Naive B cell (primary cell): ENCODE measurements at regions not wholly inside any gene's neighbourhood (a gene's known extent, or its start where the extent isn't known, plus 50 kb on each side); places are given as distances from the start of the nearest gene placed in this dataset.

Experiments
- ATAC-seq, 2 donors: fragments of 150-1000 bp; cut with Tn5 transposase; 2 replicates each; pipeline ENCODE4 v1.10.0; 2021; ENCODE audit warnings: low read depth in 2 of 2, mild to moderate bottlenecking in 2 of 2, moderate library complexity in 2 of 2
- DNase-seq: peaks from one replicate; pipeline ENCODE4 v3.0.0; 2022
- H3K27ac Mint-ChIP-seq, 6 donors: one replicate each; pipeline ENCODE4 v1.8.0; 2020 to 2022; ENCODE audit warnings: mild to moderate bottlenecking in 6 of 6, mixed read lengths in 6 of 6, moderate library complexity in 5 of 6, inconsistent platforms in 2 of 6
- H3K27me3 Mint-ChIP-seq, 3 donors: one replicate each; pipeline ENCODE4 v1.8.0; 2021 to 2022; ENCODE audit warnings: mixed read lengths in 3 of 3, mild to moderate bottlenecking in 1 of 3
- H3K36me3 Mint-ChIP-seq, 2 donors: one replicate each; pipeline ENCODE4 v1.8.0; 2020 to 2022; ENCODE audit warnings: mixed read lengths in 2 of 2, inconsistent platforms in 1 of 2, mild to moderate bottlenecking in 1 of 2
- H3K4me1 Mint-ChIP-seq, 3 donors: one replicate each; pipeline ENCODE4 v1.8.0; 2020 to 2022; ENCODE audit warnings: mixed read lengths in 3 of 3, inconsistent platforms in 1 of 3, mild to moderate bottlenecking in 1 of 3, moderate library complexity in 1 of 3
- H3K4me3 Mint-ChIP-seq, 8 donors: one replicate each; pipeline ENCODE4 v1.8.0; 2020 to 2022; ENCODE audit warnings: mild to moderate bottlenecking in 8 of 8, mixed read lengths in 8 of 8, moderate library complexity in 8 of 8, inconsistent platforms in 2 of 8
- H3K9me3 Mint-ChIP-seq, 7 donors: one replicate each; pipeline ENCODE4 v1.8.0; 2020 to 2022; ENCODE audit warnings: mixed read lengths in 7 of 7, mild to moderate bottlenecking in 5 of 7, inconsistent platforms in 2 of 7, moderate library complexity in 1 of 7

DNA sequence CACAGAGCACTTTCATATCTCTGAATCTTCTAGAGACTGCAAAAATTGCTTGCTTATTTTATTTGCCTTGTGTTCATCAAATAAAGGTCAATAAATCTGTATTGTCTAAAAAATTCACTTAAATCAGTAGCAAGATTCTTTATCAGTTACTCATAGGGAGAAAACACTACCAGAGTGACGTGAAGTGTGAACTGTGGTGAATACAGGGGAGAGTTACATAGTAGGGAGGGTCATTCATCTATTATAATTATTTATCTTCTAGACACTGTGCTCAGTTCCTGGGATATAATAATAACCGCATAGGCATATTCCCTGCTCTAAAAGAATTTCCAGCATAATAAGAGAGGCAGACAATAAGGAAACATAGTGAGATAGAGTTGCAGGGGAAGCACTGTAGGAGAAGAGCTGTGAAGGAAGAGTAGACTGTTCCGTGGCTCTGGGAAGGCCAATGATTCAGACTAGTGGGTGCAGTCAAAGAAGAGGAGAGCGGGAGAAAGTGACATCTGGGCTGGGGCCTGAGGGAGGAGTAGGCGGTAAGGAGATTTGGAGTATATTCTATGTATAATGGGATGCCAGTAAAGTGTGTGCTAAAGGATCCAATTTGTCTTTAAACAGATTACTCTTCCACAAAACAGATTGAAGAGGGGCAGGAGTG, 84.0 kb upstream of the TDRD3 start:
- Mint-ChIP-seq H3K9me3 (no peaks in the 10 kb centered on the region), H3K36me3 (no peaks in the 10 kb centered on the region), H3K27ac (no peak overlapping the region), H3K27me3 (peaks cover 8 to 17% (median 14%) of the 10 kb centered on the region in 3 donors), H3K4me3 (no peak overlapping the region), H3K4me1 (peaks cover 0 to 5% (median 0%) of the 10 kb centered on the region in 3 donors)
- no peak for ATAC-seq
- no peak for DNase-seq

DNA sequence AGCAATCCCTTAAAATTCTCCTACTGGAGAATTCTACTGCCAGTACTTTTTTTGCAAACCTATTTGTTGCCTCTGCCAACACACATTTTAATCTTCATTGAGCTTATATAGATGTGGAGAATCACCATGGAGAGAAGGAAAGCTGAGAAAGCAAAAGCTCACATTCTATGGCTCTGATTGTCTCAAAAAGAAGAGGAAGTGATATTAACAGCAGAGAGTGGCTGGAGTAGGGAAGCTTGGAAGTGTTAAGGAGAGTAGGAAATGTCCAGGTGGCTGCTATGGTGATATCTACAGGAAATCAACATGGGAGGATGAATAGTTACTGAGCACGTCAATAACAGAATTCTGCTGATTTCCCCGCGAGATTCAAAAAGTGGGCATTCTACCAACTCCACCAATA, 78.8 kb upstream of the TDRD3 start:
- no peaks in the 10 kb centered on the region for H3K4me1 Mint-ChIP-seq
- H3K4me3 Mint-ChIP-seq = no peak overlapping the region
- no peak overlapping the region for H3K27ac Mint-ChIP-seq
- no peak for ATAC-seq
- H3K36me3 Mint-ChIP-seq = no peaks in the 10 kb centered on the region
- peaks cover 0 to 4% (median 0%) of the 10 kb centered on the region in 7 donors for H3K9me3 Mint-ChIP-seq
- H3K27me3 Mint-ChIP-seq = peaks cover 6 to 14% (median 8%) of the 10 kb centered on the region in 3 donors
- no peak for DNase-seq

DNA sequence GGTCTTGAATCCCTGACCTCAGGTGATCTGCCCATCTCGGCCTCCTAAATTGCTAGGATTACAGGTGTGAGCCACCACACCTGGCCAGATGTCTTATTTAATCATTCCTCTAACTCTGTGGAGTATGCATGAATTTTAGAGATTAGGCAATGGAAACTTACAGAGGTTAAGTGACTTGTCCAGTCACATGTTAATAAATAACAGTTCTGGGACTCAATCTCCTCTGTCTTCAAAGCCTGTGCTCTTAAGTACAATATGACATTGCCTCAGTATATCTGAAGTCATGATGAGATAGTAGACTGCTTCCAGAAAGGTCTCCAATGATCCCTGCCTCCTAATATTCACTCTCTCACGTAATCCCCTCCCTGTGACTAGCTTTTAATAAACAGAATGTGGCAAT, 72.9 kb upstream of the TDRD3 start:
- Mint-ChIP-seq H3K27ac (no peak overlapping the region), H3K36me3 (no peaks in the 10 kb centered on the region), H3K4me3 (no peak overlapping the region), H3K27me3 (peaks cover 0 to 6% (median 0%) of the 10 kb centered on the region in 3 donors), H3K4me1 (peaks cover 0 to 5% (median 0%) of the 10 kb centered on the region in 3 donors), H3K9me3 (peaks cover 0 to 4% (median 0%) of the 10 kb centered on the region in 7 donors)
- DNase-seq = no peak
- ATAC-seq = no peak

DNA sequence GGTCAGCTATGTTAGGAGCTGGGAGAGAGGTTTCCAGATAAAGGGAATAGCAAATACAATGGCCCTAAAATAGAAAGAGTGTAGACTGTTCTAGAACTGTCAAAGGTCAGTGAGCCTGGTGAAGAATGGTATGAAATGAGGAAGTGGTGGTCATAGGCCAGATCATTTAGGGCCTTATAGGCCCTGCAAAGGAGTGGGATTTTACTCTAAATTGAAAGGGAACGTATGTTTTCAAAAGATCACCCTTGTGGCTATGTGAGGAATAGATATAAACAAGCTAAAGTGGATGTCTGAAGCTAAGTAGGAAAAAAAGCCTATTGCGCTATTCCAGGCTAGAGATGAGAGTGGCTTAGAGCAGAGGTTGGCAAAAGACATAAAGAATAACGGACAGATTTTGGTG, 70.7 kb upstream of the TDRD3 start:
- Mint-ChIP-seq H3K27ac (no peak overlapping the region), H3K36me3 (no peaks in the 10 kb centered on the region), H3K4me3 (no peak overlapping the region), H3K27me3 (peaks cover 0 to 4% (median 2%) of the 10 kb centered on the region in 3 donors), H3K4me1 (peaks cover 0 to 5% (median 0%) of the 10 kb centered on the region in 3 donors), H3K9me3 (peaks cover 0 to under 1% (median 0%) of the 10 kb centered on the region in 7 donors)
- DNase-seq = no peak
- no peak for ATAC-seq

DNA sequence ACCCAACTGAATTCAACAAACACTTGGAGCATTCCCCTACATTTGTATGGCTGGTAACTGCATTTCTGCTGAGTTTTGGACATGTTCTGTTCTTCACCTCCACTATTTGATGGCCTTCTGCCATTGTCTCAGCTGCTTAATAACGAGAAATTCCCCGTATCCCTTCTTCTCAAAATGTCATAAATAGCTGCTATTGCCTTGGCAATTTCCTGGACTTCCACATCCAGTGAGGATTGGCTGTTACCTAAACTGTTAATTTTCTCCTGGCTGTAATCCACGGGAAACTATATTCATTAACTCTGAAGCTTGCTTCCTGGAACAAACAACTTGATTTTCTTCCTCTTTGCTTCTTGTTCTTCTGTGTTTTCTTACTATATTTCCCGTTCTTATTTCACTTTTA, 69.5 kb upstream of the TDRD3 start:
- Mint-ChIP-seq H3K9me3 (peaks cover 0 to under 1% (median 0%) of the 10 kb centered on the region in 7 donors), H3K27me3 (peaks cover 0 to 13% (median 10%) of the 10 kb centered on the region in 3 donors), H3K27ac (no peak overlapping the region), H3K4me3 (no peak overlapping the region), H3K36me3 (no peaks in the 10 kb centered on the region), H3K4me1 (peaks cover 0 to 5% (median 0%) of the 10 kb centered on the region in 3 donors)
- ATAC-seq = no peak
- no peak for DNase-seq

DNA sequence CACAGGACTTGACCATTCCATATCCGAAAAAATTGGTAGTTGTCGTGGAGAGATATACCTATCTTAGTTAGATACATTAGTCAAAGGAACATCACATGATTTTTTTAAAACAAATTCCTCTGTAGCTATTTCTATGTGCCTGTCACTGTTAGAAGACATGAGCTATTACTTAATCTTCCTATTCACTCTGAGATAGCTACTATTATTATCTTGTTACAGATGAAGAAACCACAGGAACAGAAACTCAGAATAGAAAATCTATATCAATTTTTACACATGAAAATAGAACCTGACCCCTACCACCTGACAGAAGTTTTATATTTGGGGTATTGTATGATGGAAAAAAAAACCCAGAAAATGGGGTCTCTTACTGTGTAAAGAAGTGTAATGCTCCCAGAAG, 68.9 kb upstream of the TDRD3 start:
- DNase-seq (no peak), ATAC-seq (no peak)
- Mint-ChIP-seq H3K27me3 (peaks cover 0 to 13% (median 11%) of the 10 kb centered on the region in 3 donors), H3K4me1 (peaks cover 0 to 5% (median 0%) of the 10 kb centered on the region in 3 donors), H3K4me3 (no peak overlapping the region), H3K27ac (no peak overlapping the region), H3K9me3 (peaks cover 0 to 6% (median 0%) of the 10 kb centered on the region in 7 donors), H3K36me3 (no peaks in the 10 kb centered on the region)

DNA sequence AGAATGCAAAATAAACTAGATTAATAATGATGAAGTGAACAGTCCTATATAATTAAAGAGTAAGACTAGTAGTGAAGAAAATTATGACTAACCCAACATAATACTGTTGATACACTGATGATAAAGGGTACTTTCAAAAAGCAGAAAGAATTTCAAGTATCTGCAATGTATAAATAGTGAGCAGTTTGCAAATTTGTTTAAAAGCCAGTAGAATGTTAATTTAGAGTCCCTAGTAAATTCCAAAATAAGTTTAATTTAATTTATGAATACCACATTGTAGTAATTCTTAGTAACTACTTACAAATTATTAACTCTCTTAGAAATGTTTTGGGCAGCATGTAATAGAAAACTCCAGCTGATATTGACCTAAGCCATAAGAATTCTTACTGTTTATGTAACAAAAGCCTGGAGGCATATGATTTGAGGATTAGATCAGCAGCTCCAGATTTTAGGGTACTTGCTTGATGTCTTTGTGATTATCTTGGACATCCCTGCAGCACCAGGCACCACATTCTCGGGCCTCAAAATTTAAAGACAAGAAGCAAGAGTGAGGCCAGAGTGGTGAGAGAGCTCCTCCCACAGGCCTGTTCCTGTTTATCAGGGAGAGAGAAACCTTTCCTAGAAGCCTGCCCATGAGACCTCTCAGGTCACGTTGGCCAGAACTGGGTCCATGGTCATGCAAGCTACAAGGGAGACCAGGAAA, 67.6 kb upstream of the TDRD3 start:
- H3K4me3 Mint-ChIP-seq = no peak overlapping the region
- no peak for DNase-seq
- H3K9me3 Mint-ChIP-seq = peaks cover 0 to 14% (median 4%) of the 10 kb centered on the region in 7 donors
- no peak for ATAC-seq
- peaks cover 0 to 16% (median 13%) of the 10 kb centered on the region in 3 donors for H3K27me3 Mint-ChIP-seq
- peaks cover 0 to 5% (median 0%) of the 10 kb centered on the region in 3 donors for H3K4me1 Mint-ChIP-seq
- H3K27ac Mint-ChIP-seq = no peak overlapping the region
- no peaks in the 10 kb centered on the region for H3K36me3 Mint-ChIP-seq

DNA sequence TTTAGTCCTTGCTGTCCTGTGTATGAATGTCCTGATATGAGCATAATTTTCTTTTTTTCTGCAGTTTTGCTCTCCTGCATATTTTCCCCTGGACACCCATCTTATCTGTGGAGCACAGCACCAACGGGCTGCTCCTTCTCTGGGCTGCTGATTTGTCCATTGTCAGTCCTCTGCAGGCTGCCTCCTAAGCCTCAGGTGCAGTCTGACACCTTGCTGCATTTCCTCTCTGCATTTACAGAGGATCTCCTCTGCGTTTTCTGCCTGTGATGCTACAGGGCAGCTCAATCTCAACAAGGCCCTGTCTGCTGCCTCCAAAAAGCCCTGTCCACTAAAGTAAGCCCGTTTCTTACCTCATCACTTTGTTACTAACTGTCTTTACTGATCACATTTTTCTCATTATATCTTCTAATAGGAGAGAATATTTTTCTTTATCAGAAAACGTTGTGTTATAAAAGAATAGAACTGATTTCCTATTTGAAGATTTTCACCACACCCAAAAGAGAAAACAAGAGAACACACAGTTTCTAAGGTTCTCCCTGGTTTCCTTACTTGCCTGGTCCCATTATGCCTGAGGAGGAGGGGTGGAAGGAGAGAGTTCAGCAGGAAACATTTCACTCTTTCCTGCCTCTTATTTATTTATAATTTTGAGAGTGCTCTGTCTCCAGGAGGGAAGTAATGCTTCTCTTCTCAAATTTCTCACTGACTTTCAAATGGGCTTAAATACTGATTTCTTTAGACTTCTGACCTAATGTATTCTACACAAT, 65.6 kb upstream of the TDRD3 start:
- no peak overlapping the region for H3K4me3 Mint-ChIP-seq
- no peaks in the 10 kb centered on the region for H3K36me3 Mint-ChIP-seq
- H3K9me3 Mint-ChIP-seq = peaks cover 0 to 14% (median 4%) of the 10 kb centered on the region in 7 donors
- no peak for DNase-seq
- H3K27ac Mint-ChIP-seq = no peak overlapping the region
- ATAC-seq = no peak
- H3K27me3 Mint-ChIP-seq = peaks cover 5 to 16% (median 13%) of the 10 kb centered on the region in 3 donors
- H3K4me1 Mint-ChIP-seq = peaks cover 0 to 5% (median 0%) of the 10 kb centered on the region in 3 donors

DNA sequence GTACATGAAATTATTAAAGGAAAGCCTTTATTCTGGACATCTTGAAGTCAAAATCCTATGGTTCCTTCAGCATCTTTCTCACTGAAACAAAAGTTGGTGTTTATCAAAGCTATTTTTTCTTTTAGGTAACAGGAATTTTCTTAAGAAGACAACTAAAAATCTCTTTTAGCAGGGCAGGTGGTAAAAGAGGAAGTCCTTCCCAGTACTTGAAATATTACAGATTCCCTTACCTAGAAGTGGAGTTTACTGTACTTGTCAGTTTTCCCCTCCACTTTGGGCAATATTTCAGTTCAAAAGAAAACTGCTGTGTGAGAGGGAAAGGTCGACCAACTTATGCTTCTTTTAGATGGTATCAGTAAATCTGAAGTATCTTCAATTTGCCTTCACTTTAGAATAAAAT, 64.3 kb upstream of the TDRD3 start:
- H3K4me3 Mint-ChIP-seq = no peak overlapping the region

DNA sequence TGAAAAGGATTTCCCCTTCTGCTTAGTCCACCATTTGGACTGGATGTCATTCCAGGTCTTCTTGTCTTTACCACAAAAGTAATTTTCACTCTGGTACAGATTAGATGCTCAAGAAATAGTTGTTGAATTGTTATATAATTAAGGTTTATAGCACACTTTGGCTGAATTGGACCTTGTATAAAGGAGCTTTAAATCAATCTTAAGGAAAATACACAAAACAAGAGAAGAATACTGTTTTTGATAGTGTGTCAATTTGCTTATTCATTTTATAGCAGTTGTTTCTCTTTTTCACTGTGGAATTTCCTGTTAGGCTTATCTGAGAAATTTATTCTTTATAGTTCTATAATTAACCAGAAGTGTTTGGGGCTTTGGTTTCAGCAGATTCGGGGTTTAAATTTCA, 62.7 kb upstream of the TDRD3 start:
- Mint-ChIP-seq H3K4me1 (no peaks in the 10 kb centered on the region), H3K4me3 (no peak overlapping the region), H3K27me3 (peaks cover 18 to 19% (median 19%) of the 10 kb centered on the region in 3 donors), H3K36me3 (no peaks in the 10 kb centered on the region), H3K9me3 (peaks cover 0 to 14% (median 4%) of the 10 kb centered on the region in 7 donors), H3K27ac (no peak overlapping the region)
- DNase-seq (no peak), ATAC-seq (no peak)

More for the DNA sequence above, 64.3 kb upstream of the TDRD3 start:
- DNase-seq (no peak), ATAC-seq (no peak)
- H3K9me3 Mint-ChIP-seq = peaks cover 0 to 14% (median 4%) of the 10 kb centered on the region in 7 donors
- H3K36me3 Mint-ChIP-seq = no peaks in the 10 kb centered on the region
- H3K27me3 Mint-ChIP-seq = peaks cover 11 to 16% (median 13%) of the 10 kb centered on the region in 3 donors
- H3K4me1 Mint-ChIP-seq = peaks cover 0 to 4% (median 0%) of the 10 kb centered on the region in 3 donors
- no peak overlapping the region for H3K27ac Mint-ChIP-seq

DNA sequence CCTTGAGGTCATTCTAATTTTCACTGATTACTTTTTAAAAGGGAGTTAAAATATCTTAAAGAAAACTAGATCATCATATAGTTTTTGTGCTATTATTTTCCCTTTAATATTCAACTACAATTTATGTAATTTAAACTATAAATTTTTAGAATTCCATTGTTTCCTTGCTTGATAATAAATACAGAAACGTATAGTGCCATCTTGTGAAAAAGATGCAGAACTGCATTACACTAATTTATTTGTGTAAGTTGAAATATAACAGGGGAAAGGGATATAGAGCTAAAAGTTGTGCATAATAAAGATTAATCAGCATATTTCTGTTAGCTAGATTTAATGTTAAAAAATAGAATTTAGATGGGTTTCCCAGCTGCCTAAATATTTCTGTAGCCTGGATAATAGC, 61.5 kb upstream of the TDRD3 start:
- Mint-ChIP-seq H3K27me3 (peaks cover 22 to 23% (median 23%) of the 10 kb centered on the region in 3 donors), H3K4me3 (no peak overlapping the region), H3K36me3 (no peaks in the 10 kb centered on the region), H3K27ac (no peak overlapping the region), H3K9me3 (peaks cover 0 to 14% (median 4%) of the 10 kb centered on the region in 7 donors), H3K4me1 (no peaks in the 10 kb centered on the region)
- DNase-seq (no peak), ATAC-seq (no peak)

DNA sequence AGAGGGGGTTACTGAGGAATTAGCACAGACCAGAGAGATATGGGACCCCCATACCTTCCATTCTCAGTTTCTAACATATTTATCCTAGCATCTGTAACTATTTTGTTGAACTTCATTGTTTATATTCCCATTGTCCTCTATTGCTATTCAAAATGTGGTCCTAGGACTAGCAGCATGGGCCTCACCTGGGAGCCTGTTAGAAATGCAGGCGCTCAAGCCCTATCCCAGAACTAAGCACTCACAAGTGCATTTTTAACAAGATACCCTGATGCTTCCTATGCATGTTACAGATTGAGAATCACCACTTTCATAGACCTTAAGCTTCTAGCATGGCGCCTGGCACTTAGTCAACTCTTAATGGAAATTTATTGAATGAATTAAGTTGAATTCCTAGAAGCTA, 58.3 kb upstream of the TDRD3 start:
- Mint-ChIP-seq H3K27me3 (peaks cover 29 to 46% (median 34%) of the 10 kb centered on the region in 3 donors), H3K9me3 (peaks cover 0 to 11% (median 0%) of the 10 kb centered on the region in 7 donors), H3K36me3 (no peaks in the 10 kb centered on the region), H3K4me1 (no peaks in the 10 kb centered on the region), H3K27ac (no peak overlapping the region), H3K4me3 (no peak overlapping the region)
- DNase-seq (no peak), ATAC-seq (no peak)

DNA sequence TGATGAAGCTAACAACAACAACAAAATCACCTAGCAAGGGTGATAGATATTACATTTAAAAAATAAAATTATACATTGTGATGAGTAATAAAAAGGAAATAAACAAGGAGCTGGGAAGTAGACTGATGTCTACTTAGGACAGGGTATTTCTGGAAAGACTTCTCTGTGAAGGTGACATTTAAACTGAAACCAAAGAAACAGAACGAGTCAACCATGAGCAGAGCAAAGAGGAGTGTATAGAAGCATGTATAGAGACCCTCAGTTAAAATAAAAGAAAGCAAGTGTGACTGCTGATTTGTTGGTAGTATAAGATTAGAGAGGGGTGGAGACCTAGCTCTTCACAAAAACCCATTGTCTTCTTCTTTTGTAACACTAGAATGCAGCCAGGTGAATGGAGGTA, 53.0 kb upstream of the TDRD3 start:
- Mint-ChIP-seq H3K9me3 (peaks cover 0 to 10% (median 0%) of the 10 kb centered on the region in 7 donors), H3K27me3 (peaks cover 39 to 67% (median 53%) of the 10 kb centered on the region in 3 donors), H3K36me3 (no peaks in the 10 kb centered on the region), H3K27ac (no peak overlapping the region), H3K4me1 (no peaks in the 10 kb centered on the region), H3K4me3 (no peak overlapping the region)
- ATAC-seq = no peak
- no peak for DNase-seq
